ENCODE measurements at regions not wholly inside any gene's neighbourhood (a gene's known extent, or its start where the extent isn't known, plus 50 kb on each side); places are given as distances from the start of the nearest gene placed in this dataset.

GRCh38 chr13:84672616-84673015 lies 790.3 kb upstream of the SLITRK1 start:
- TF ChIP-seq, protein P1, sequence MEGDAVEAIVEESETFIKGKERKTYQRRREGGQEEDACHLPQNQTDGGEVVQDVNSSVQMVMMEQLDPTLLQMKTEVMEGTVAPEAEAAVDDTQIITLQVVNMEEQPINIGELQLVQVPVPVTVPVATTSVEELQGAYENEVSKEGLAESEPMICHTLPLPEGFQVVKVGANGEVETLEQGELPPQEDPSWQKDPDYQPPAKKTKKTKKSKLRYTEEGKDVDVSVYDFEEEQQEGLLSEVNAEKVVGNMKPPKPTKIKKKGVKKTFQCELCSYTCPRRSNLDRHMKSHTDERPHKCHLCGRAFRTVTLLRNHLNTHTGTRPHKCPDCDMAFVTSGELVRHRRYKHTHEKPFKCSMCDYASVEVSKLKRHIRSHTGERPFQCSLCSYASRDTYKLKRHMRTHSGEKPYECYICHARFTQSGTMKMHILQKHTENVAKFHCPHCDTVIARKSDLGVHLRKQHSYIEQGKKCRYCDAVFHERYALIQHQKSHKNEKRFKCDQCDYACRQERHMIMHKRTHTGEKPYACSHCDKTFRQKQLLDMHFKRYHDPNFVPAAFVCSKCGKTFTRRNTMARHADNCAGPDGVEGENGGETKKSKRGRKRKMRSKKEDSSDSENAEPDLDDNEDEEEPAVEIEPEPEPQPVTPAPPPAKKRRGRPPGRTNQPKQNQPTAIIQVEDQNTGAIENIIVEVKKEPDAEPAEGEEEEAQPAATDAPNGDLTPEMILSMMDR (conservative IDR thresholded peaks at IDR 0.05; ENCODE audit: low read length), result no peak
- TF ChIP-seq EZH2phosphoT487 (IDR thresholded peaks at IDR 0.05; ENCODE audit: borderline replicate concordance, low read depth, low read length), result no peak
